ENCODE measurements at regions not wholly inside any gene's neighbourhood (a gene's known extent, or its start where the extent isn't known, plus 50 kb on each side); places are given as distances from the start of the nearest gene placed in this dataset.

- no peak for TF ChIP-seq CTCF (conservative IDR thresholded peaks at IDR 0.05; ENCODE audit: low read depth, low read length)
- no peak for TF ChIP-seq CEBPB (IDR thresholded peaks at IDR 0.05; ENCODE audit: low read depth, low read length)
Measured at GRCh38 chr18:27311114-27311513, 126.0 kb upstream of the CHST9 start.
